SK-N-SH (cell line): ENCODE measurements at regions not wholly inside any gene's neighbourhood (a gene's known extent, or its start where the extent isn't known, plus 50 kb on each side); places are given as distances from the start of the nearest gene placed in this dataset.
"Not testable (repeated sequence)": the region's sequence is repeated elsewhere in the genome, so short reads cannot be mapped to it uniquely, and the experiment has no call there.

Experiments
- CTCF ChIA-PET: fragments of 300-600, 350-600 bp; formaldehyde crosslinking; extraction: SDS; loops from one replicate; lab custom pipeline; 2021; lab: Yijun Ruan, JAX
- POLR2A ChIA-PET: fragments of 350-600 bp; sonication (Branson Sonifier 250); formaldehyde crosslinking; extraction: SDS; loops from one replicate; lab custom pipeline; 2020; ENCODE audit warnings: antibody characterized with exemption, inconsistent platforms; lab: Yijun Ruan, JAX
- DNase-seq: peaks from one replicate; pipeline ENCODE4 v3.0.0; 2012
- H2AFZ ChIP-seq: fragments of 200-600 bp; sonication (generic); 2 replicates; pipeline ENCODE4 v1.8.1; 2016; ENCODE audit warnings: antibody characterized with exemption, mild to moderate bottlenecking, low read depth
- H3F3A ChIP-seq: fragments of 200-600 bp; sonication (generic); replicated peaks from 2 replicates; pipeline ENCODE3; 2016; ENCODE audit warnings: antibody characterized with exemption, mild to moderate bottlenecking; ENCODE audit not compliant: insufficient read depth
- H3K27ac ChIP-seq, 2 experiments: fragments of 200-500 bp in 1 of 2; fragments of 200-600 bp in 1 of 2; sonication (Bioruptor generic) in 1 of 2; sonication (generic), shearing (Covaris generic) in 1 of 2; 2 replicates each; pipeline versions ENCODE4 v1.5.1 to v1.6.1; 2014 to 2016; ENCODE audit warnings: low read depth in 2 of 2, inconsistent platforms in 1 of 2, low read length in 1 of 2, mild to moderate bottlenecking in 1 of 2, mixed read lengths in 1 of 2
- H3K27me3 ChIP-seq: fragments of 200-600 bp; sonication (generic), shearing (Covaris generic); 2 replicates; pipeline ENCODE4 v1.6.1; 2016; ENCODE audit warnings: mixed run types; ENCODE audit not compliant: insufficient read depth
- H3K36me3 ChIP-seq, 2 experiments: fragments of 200-500 bp in 1 of 2; fragments of 200-600 bp in 1 of 2; sonication (Bioruptor generic) in 1 of 2; sonication (generic) in 1 of 2; replicated peaks in 1 of 2; 2 replicates each; pipeline versions ENCODE3 to v1.5.1; 2014 to 2016; ENCODE audit warnings: low read length in 1 of 2, mild to moderate bottlenecking in 1 of 2; ENCODE audit not compliant: insufficient read depth in 2 of 2, control insufficient read depth in 1 of 2
- H3K4me1 ChIP-seq, 2 experiments: fragments of 200-500 bp in 1 of 2; fragments of 200-600 bp in 1 of 2; sonication (Bioruptor generic) in 1 of 2; sonication (generic), shearing (Covaris generic) in 1 of 2; 2 replicates each; pipeline versions ENCODE4 v1.5.1 to v1.6.1; 2014 to 2016; ENCODE audit warnings: low read depth in 1 of 2, low read length in 1 of 2, mixed run types in 1 of 2; ENCODE audit not compliant: insufficient read depth in 2 of 2, control insufficient read depth in 1 of 2
- H3K4me2 ChIP-seq: fragments of 200-600 bp; sonication (generic), shearing (Covaris generic); 2 replicates; pipeline ENCODE4 v1.6.1; 2017; ENCODE audit warnings: mixed run types
- H3K4me3 ChIP-seq, 2 experiments: fragments of 200-500 bp in 1 of 2; fragments of 200-600 bp in 1 of 2; sonication (Bioruptor generic) in 1 of 2; sonication (generic), shearing (Covaris generic) in 1 of 2; 2 replicates each; pipeline versions ENCODE4 v1.5.1 to v1.8.1; 2014 to 2016; ENCODE audit warnings: low read depth in 2 of 2, inconsistent platforms in 1 of 2, low read length in 1 of 2, mild to moderate bottlenecking in 1 of 2, mixed read lengths in 1 of 2, moderate library complexity in 1 of 2
- H3K79me2 ChIP-seq: fragments of 200-600 bp; sonication (generic); 2 replicates; pipeline ENCODE4 v1.8.1; 2017; ENCODE audit warnings: mild to moderate bottlenecking; ENCODE audit not compliant: insufficient read depth
- H3K9ac ChIP-seq: fragments of 200-600 bp; sonication (generic); 2 replicates; pipeline ENCODE4 v1.6.1; 2017; ENCODE audit warnings: mixed run types
- H3K9me2 ChIP-seq: fragments of 200-600 bp; sonication (generic); 2 replicates; pipeline ENCODE4 v1.6.1; 2017; ENCODE audit warnings: mixed run types
- H3K9me3 ChIP-seq: fragments of 200-600 bp; sonication (generic); 2 replicates; pipeline ENCODE4 v1.6.1; 2017; ENCODE audit warnings: mixed run types, mild to moderate bottlenecking, moderate library complexity
- H4K20me1 ChIP-seq: fragments of 200-600 bp; sonication (generic); 2 replicates; pipeline ENCODE4 v1.6.1; 2017; ENCODE audit warnings: mild to moderate bottlenecking, mixed run types; ENCODE audit not compliant: insufficient read depth
- ELF1 ChIP-seq: IDR thresholded peaks from 2 replicates; pipeline ENCODE4 v1.4.0; 2012
- EZH2phosphoT487 ChIP-seq: fragments of 200-600 bp; sonication (generic); IDR thresholded peaks from 2 replicates; pipeline ENCODE4 v1.6.1; 2017; ENCODE audit warnings: low read depth, mixed run types, mild to moderate bottlenecking, antibody characterized with exemption, moderate library complexity, borderline replicate concordance
- FOSL2 ChIP-seq: IDR thresholded peaks from 2 replicates; pipeline ENCODE4 v1.4.0; 2012; ENCODE audit warnings: low read depth, mild to moderate bottlenecking, moderate library complexity, borderline replicate concordance
- GATA2 ChIP-seq: sonication (generic); formaldehyde crosslinking; IDR thresholded peaks from 2 replicates; pipeline ENCODE4 v1.5.0; 2020; ENCODE audit warnings: mild to moderate bottlenecking, missing genetic modification reagents
- JUND ChIP-seq: IDR thresholded peaks from 2 replicates; pipeline ENCODE4 v1.4.0; 2012
- NRF1 ChIP-seq: IDR thresholded peaks from 2 replicates; pipeline ENCODE4 v1.6.1; 2012; ENCODE audit warnings: low read depth, mild to moderate bottlenecking, low read length
- RAD21 ChIP-seq: IDR thresholded peaks from 2 replicates; pipeline ENCODE4 v1.6.1; 2012; ENCODE audit warnings: mild to moderate bottlenecking, low read length
- RFX5 ChIP-seq: IDR thresholded peaks from 2 replicates; pipeline ENCODE4 v1.6.1; 2012; ENCODE audit warnings: mild to moderate bottlenecking, improper control_type of control experiment, low read length
- RXRA ChIP-seq: IDR thresholded peaks from 2 replicates; pipeline ENCODE4 v1.4.0; 2012; ENCODE audit warnings: low read depth, mild to moderate bottlenecking, borderline replicate concordance
- SIN3A ChIP-seq: IDR thresholded peaks from 2 replicates; pipeline ENCODE4 v1.6.1; 2012; ENCODE audit warnings: low read depth, mild to moderate bottlenecking, low read length, moderate library complexity, borderline replicate concordance
- USF1 ChIP-seq: IDR thresholded peaks from 2 replicates; pipeline ENCODE4 v1.4.0; 2012; ENCODE audit warnings: low read depth, borderline replicate concordance
- USF2 ChIP-seq: fragments of 150-350 bp; IDR thresholded peaks from 2 replicates; pipeline ENCODE4 v1.6.1; 2017; ENCODE audit warnings: antibody characterized with exemption, low read length, low read depth, borderline replicate concordance
- WGBS: methylation state at CpG from one replicate; pipeline ENCODE4 v1.1.6; 2017; ENCODE audit warnings: low lambda C conversion rate; 5-methylcytosine and 5-hydroxymethylcytosine counted together
- TF ChIP-seq, protein P1 (sequence below): IDR thresholded peaks from 2 replicates; pipeline ENCODE4 v1.4.0; 2012; ENCODE audit warnings: low read depth
- TF ChIP-seq, protein P2 (sequence below): fragments of 150-350 bp; IDR thresholded peaks from 2 replicates; pipeline ENCODE4 v1.6.1; 2016; ENCODE audit warnings: mild to moderate bottlenecking, low read depth, low read length
- TF ChIP-seq, protein P3 (sequence below): IDR thresholded peaks from 2 replicates; pipeline ENCODE4 v1.4.0; 2012; ENCODE audit warnings: low read depth, borderline replicate concordance

DNA sequence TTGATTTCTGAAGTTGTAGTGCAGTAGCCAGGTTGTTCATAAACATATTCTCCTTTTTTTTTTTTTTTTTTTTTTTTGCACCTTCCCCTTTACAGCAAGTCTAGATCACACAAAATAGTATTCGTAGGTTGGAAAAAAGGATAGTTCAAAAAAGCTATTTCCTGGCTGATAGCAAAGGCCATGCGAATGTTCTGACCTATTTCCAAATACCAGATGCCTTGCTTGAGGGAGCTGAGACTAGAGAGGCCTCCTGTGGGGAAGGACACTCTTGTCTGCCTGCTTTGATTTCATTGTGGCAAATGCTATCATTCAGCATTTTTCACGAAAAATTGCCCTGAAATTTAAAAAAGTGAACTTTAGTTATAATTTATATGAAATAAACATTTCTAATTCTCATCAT, 111.4 kb downstream of the MAD2L1 start:
- no peaks in the 10 kb centered on the region for H3K36me3 ChIP-seq
- no peaks in the 10 kb centered on the region for H4K20me1 ChIP-seq
- no peak overlapping the region for H3K27ac ChIP-seq
- H3K27me3 ChIP-seq: no peaks in the 10 kb centered on the region
- no peak overlapping the region for H2AFZ ChIP-seq
- H3K9ac ChIP-seq: no peak overlapping the region
- no peak overlapping the region for H3K4me2 ChIP-seq
- H3K4me1 ChIP-seq: no peaks in the 10 kb centered on the region
- CTCF ChIA-PET: interaction anchor here (0.5 to 1.1 kb wide), 3 partner anchors 15 to 328 kb away, joined by 3 read pairs; no protein-coding TSS in a partner anchor
- DNase-seq: no peak
- H3K9me3 ChIP-seq: no peaks in the 10 kb centered on the region
- TF ChIP-seq USF1 (no peak), SIN3A (no peak), RAD21 (no peak), FOSL2 (no peak), RFX5 (no peak), RXRA (no peak)
- TF ChIP-seq, protein P1, sequence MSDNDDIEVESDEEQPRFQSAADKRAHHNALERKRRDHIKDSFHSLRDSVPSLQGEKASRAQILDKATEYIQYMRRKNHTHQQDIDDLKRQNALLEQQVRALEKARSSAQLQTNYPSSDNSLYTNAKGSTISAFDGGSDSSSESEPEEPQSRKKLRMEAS: no peak
- TF ChIP-seq, all 33 proteins: peak for 0
- no peaks in the 10 kb centered on the region for H3K79me2 ChIP-seq
- no peak overlapping the region for H3K4me3 ChIP-seq
- WGBS: 17% methylated on average over 3 of the region's 3 CpGs
- POLR2A ChIA-PET: no interaction called here
- H3F3A ChIP-seq: no peaks in the 10 kb centered on the region
- no peaks in the 10 kb centered on the region for H3K9me2 ChIP-seq

- H4K20me1 ChIP-seq, H3K4me1 ChIP-seq, CTCF ChIA-PET, H3K4me3 ChIP-seq, H3K27ac ChIP-seq, H3K79me2 ChIP-seq, H3K9me3 ChIP-seq, DNase-seq, H3K27me3 ChIP-seq, H3K36me3 ChIP-seq, H2AFZ ChIP-seq, H3F3A ChIP-seq, H3K9ac ChIP-seq, H3K4me2 ChIP-seq, H3K9me2 ChIP-seq, POLR2A ChIA-PET: not testable (repeated sequence)
- 69% methylated on average over 7 of the region's 18 CpGs for WGBS
Measured at GRCh38 chr4:119954487-119954886, 112.2 kb downstream of the MAD2L1 start.

DNA sequence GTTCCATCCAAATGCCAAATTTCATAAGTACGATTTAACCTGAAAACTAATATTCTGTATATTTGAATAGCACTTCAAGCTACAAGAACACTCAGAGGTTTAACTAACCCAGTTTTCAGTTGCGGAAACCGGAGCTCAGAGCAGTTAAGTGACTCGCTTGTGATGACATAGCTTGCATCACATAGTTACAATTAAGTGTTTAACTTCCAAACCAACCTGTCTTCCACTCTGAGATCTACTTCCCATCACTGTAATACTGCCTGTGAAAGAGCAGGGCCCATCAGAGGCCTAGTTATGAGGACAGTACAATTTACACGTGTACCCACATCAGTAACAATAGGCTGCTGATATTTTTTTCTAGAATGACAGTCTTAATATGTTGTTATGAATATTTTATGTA, 120.3 kb downstream of the MAD2L1 start:
- POLR2A ChIA-PET: no interaction called here
- TF ChIP-seq, protein P1: no peak
- TF ChIP-seq ELF1 (no peak), RXRA (no peak), RFX5 (no peak), EZH2phosphoT487 (no peak), NRF1 (no peak), USF2 (no peak), JUND (no peak), FOSL2 (no peak), RAD21 (no peak), GATA2 (CRISPR knock-in tag) (no peak)
- TF ChIP-seq, protein P2, sequence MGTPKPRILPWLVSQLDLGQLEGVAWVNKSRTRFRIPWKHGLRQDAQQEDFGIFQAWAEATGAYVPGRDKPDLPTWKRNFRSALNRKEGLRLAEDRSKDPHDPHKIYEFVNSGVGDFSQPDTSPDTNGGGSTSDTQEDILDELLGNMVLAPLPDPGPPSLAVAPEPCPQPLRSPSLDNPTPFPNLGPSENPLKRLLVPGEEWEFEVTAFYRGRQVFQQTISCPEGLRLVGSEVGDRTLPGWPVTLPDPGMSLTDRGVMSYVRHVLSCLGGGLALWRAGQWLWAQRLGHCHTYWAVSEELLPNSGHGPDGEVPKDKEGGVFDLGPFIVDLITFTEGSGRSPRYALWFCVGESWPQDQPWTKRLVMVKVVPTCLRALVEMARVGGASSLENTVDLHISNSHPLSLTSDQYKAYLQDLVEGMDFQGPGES: no peak
- TF ChIP-seq, protein P3, sequence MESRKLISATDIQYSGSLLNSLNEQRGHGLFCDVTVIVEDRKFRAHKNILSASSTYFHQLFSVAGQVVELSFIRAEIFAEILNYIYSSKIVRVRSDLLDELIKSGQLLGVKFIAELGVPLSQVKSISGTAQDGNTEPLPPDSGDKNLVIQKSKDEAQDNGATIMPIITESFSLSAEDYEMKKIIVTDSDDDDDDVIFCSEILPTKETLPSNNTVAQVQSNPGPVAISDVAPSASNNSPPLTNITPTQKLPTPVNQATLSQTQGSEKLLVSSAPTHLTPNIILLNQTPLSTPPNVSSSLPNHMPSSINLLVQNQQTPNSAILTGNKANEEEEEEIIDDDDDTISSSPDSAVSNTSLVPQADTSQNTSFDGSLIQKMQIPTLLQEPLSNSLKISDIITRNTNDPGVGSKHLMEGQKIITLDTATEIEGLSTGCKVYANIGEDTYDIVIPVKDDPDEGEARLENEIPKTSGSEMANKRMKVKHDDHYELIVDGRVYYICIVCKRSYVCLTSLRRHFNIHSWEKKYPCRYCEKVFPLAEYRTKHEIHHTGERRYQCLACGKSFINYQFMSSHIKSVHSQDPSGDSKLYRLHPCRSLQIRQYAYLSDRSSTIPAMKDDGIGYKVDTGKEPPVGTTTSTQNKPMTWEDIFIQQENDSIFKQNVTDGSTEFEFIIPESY: no peak

More for the DNA sequence above, 120.3 kb downstream of the MAD2L1 start:
- H3K27ac ChIP-seq: no peak overlapping the region
- no peak for DNase-seq
- H3K9ac ChIP-seq: no peak overlapping the region
- H3K27me3 ChIP-seq: no peaks in the 10 kb centered on the region
- 49% methylated on average over 5 of the region's 5 CpGs for WGBS
- no peaks in the 10 kb centered on the region for H4K20me1 ChIP-seq
- H3F3A ChIP-seq: no peaks in the 10 kb centered on the region
- H3K4me3 ChIP-seq: no peak overlapping the region
- no peaks in the 10 kb centered on the region for H3K79me2 ChIP-seq
- H3K9me2 ChIP-seq: no peaks in the 10 kb centered on the region
- no peak overlapping the region for H2AFZ ChIP-seq
- H3K36me3 ChIP-seq: no peaks in the 10 kb centered on the region
- CTCF ChIA-PET: interaction anchor here (1.5 kb wide), 1 partner anchor 318 kb away, joined by 3 read pairs; the partner anchor contains the start of gene PDE5A
- H3K9me3 ChIP-seq: no peaks in the 10 kb centered on the region
- H3K4me1 ChIP-seq: no peaks in the 10 kb centered on the region
- no peak overlapping the region for H3K4me2 ChIP-seq
